Pancreas (tissue), 10 donors: ENCODE measurements at regions not wholly inside any gene's neighbourhood (a gene's known extent, or its start where the extent isn't known, plus 50 kb on each side); places are given as distances from the start of the nearest gene placed in this dataset.
A peak's percentile ranks its signal among the peaks of the same experiment; 100 is the strongest.

Source experiments
- ATAC-seq, 4 donors: fragments of 200-7000 bp; cut with Tn5 transposase; one replicate each; pipeline versions ENCODE4 v1.8.0 to v1.9.1; 2020; ENCODE audit warnings: mild to moderate bottlenecking in 4 of 4, moderate library complexity in 4 of 4
- DNase-seq, 6 donors: peaks; one replicate each; pipeline ENCODE4 v3.0.0-alpha.2; 2020
- FAIRE-seq: peaks from 2 replicates; lab custom pipeline; 2012; peaks lifted over from hg19 to GRCh38; lab: Jason Lieb, UNC
- H3K27ac ChIP-seq, 4 donors: fragments of 200-600 bp; sonication (generic); 1 replicate in 3 of 4; 2 replicates in 1 of 4; pipeline versions ENCODE4 v1.5.0 to v1.8.0; 2020
- H3K27me3 ChIP-seq, 4 donors: fragments of 200-600 bp; one replicate each; pipeline ENCODE4 v1.8.0; 2021
- H3K36me3 ChIP-seq, 3 donors: fragments of 200-600 bp; sonication (generic) in 1 of 3; one replicate each; pipeline versions ENCODE4 v1.5.0 to v1.8.0; 2020 to 2021
- H3K4me1 ChIP-seq, 3 donors: fragments of 200-600 bp; one replicate each; pipeline ENCODE4 v1.8.0; 2021
- H3K4me3 ChIP-seq, 4 donors: fragments of 200-600 bp; sonication (generic) in 2 of 4; one replicate each; pipeline versions ENCODE4 v1.5.0 to v1.8.0; 2020 to 2021
- H3K9me3 ChIP-seq, 4 donors: fragments of 200-600 bp; one replicate each; pipeline ENCODE4 v1.8.0; 2021
- CTCF ChIP-seq, 4 donors: fragments of 200-600 bp; sonication (generic) in 3 of 4; IDR thresholded peaks; one replicate each; pipeline versions ENCODE4 v1.5.0 to v1.8.0; 2021; ENCODE audit warnings: antibody characterized with exemption in 4 of 4
- WGBS, 2 donors: extraction: QIAGEN DNeasy Blood & Tissue Kit; methylation state at CpG; one replicate each; pipeline ENCODE4 v1.1.7; 2013; 5-methylcytosine and 5-hydroxymethylcytosine counted together
- intact Hi-C, 3 donors: fragments of 100-400 bp; cut with DNase I; formaldehyde crosslinking; loops; one replicate each; pipeline versions ENCODE4 v1.11.1 to v1.14.2; 2022
- donor health status: healthy with polysubstance abuse.
- donor health status: DM: no; HTN: no; CAD: no; lungs with moderate emphysema.
- donor health status: DM: no; HTN: no; CAD: no.
- donor health status: control.
- donor health status: control.
- donor health status: Bipolar disorder and iron deficiency.
- donor health status: DM: yes; HTN: yes; CAD: no.
- donor health status: DM: no; HTN: no; CAD: no.
- donor health status: DM: no; HTN: no; CAD: no.
- donor health status: DM: yes; HTN: yes; CAD: no.

GRCh38 chr14:26765301-26765700 lies 167.5 kb upstream of the NOVA1 start:
- no peaks in the 10 kb centered on the region for H3K4me1 ChIP-seq
- H3K4me3 ChIP-seq = no peak overlapping the region
- no peaks in the 10 kb centered on the region for H3K27me3 ChIP-seq
- H3K36me3 ChIP-seq = no peaks in the 10 kb centered on the region
- H3K27ac ChIP-seq = no peak overlapping the region
- H3K9me3 ChIP-seq = no peaks in the 10 kb centered on the region
- TF ChIP-seq CTCF (IDR thresholded peaks at IDR 0.05) = no peak
- intact Hi-C loops = no loop called here
- DNase-seq (no peak), FAIRE-seq (no peak), ATAC-seq (no peak)

GRCh38 chr14:26765768-26766520 lies 168.1 kb upstream of the NOVA1 start:
- Histone ChIP-seq H3K4me1 (no peaks in the 10 kb centered on the region), H3K27ac (no peak overlapping the region), H3K27me3 (no peaks in the 10 kb centered on the region), H3K36me3 (no peaks in the 10 kb centered on the region), H3K4me3 (no peak overlapping the region), H3K9me3 (no peaks in the 10 kb centered on the region)
- intact Hi-C loops = no loop called here
- 10 to 20% methylated on average over 2 of the region's 2 CpGs for WGBS, 2 donors
- TF ChIP-seq CTCF (IDR thresholded peaks at IDR 0.05) = no peak
- ATAC-seq (peak in 3 of 4 donors; percentile 79 to 84 (median 82)), FAIRE-seq (no peak), DNase-seq (peak in 2 of 6 donors; percentile 14)

GRCh38 chr14:26766726-26767125 lies 168.9 kb upstream of the NOVA1 start:
- Histone ChIP-seq H3K27me3 (no peaks in the 10 kb centered on the region), H3K9me3 (no peaks in the 10 kb centered on the region), H3K4me1 (no peaks in the 10 kb centered on the region), H3K27ac (no peak overlapping the region), H3K36me3 (no peaks in the 10 kb centered on the region), H3K4me3 (no peak overlapping the region)
- FAIRE-seq (no peak), DNase-seq (no peak), ATAC-seq (no peak)
- TF ChIP-seq CTCF (IDR thresholded peaks at IDR 0.05) = no peak
- 75 to 90% methylated on average over 1 of the region's 1 CpG for WGBS, 2 donors
- intact Hi-C loops = no loop called here

- Histone ChIP-seq H3K27me3 (no peaks in the 10 kb centered on the region), H3K4me1 (no peaks in the 10 kb centered on the region), H3K9me3 (no peaks in the 10 kb centered on the region), H3K27ac (no peak overlapping the region), H3K36me3 (no peaks in the 10 kb centered on the region), H3K4me3 (no peak overlapping the region)
- ATAC-seq = no peak
- no peak for FAIRE-seq
- 51 to 64% methylated on average over 5 of the region's 5 CpGs for WGBS, 2 donors
- DNase-seq = no peak
- TF ChIP-seq CTCF (IDR thresholded peaks at IDR 0.05) = no peak
- intact Hi-C loops = no loop called here
These were observed 176.2 kb upstream of the NOVA1 start for GRCh38 chr14:26773906-26774593.
